Activated CD8-positive, alpha-beta T cell treated with anti-CD3 and anti-CD28 coated beads, Interleukin-2, amount 10 ng/mL, durations not matched to agents 7 days and 5 days (primary cell): ENCODE measurements at regions not wholly inside any gene's neighbourhood (a gene's known extent, or its start where the extent isn't known, plus 50 kb on each side); places are given as distances from the start of the nearest gene placed in this dataset.

Experiments
- ATAC-seq: fragments of 150-1000 bp; cut with Tn5 transposase; one replicate; pipeline ENCODE4 v1.10.0; 2021; ENCODE audit warnings: moderate library complexity
- CTCF ChIA-PET: fragments of 350-600 bp; sonication (Branson Sonifier 250); formaldehyde crosslinking; loops from one replicate; lab custom pipeline; 2021; ENCODE audit warnings: antibody characterized with exemption; lab: Charles Lee
- POLR2A ChIA-PET: fragments of 350-600 bp; sonication (Branson Sonifier 250); formaldehyde crosslinking; loops from one replicate; lab custom pipeline; 2021; ENCODE audit warnings: antibody characterized with exemption; lab: Charles Lee
- DNase-seq: peaks from one replicate; pipeline ENCODE4 v3.0.0-alpha.2; 2020
- H3K27ac Mint-ChIP-seq: one replicate; pipeline ENCODE4 v1.8.0; 2021; ENCODE audit warnings: mild to moderate bottlenecking, mixed read lengths
- H3K27me3 Mint-ChIP-seq: one replicate; pipeline ENCODE4 v1.8.0; 2021; ENCODE audit warnings: low read depth, mixed read lengths
- H3K36me3 Mint-ChIP-seq: one replicate; pipeline ENCODE4 v1.8.0; 2021; ENCODE audit warnings: low read depth, mixed read lengths
- H3K4me1 Mint-ChIP-seq: one replicate; pipeline ENCODE4 v1.8.0; 2021; ENCODE audit warnings: low read depth, mixed read lengths
- H3K4me3 Mint-ChIP-seq: one replicate; pipeline ENCODE4 v1.8.0; 2021; ENCODE audit warnings: mild to moderate bottlenecking, mixed read lengths
- H3K9me3 Mint-ChIP-seq: one replicate; pipeline ENCODE4 v1.8.0; 2022; ENCODE audit warnings: mixed read lengths; ENCODE audit not compliant: insufficient read depth

- Mint-ChIP-seq H3K4me3 (no peak overlapping the region), H3K27ac (no peak overlapping the region), H3K4me1 (no peaks in the 10 kb centered on the region), H3K27me3 (peaks cover 11% of the 10 kb centered on the region), H3K9me3 (no peaks in the 10 kb centered on the region), H3K36me3 (no peaks in the 10 kb centered on the region)
- ATAC-seq (no peak), DNase-seq (no peak)
- ChIA-PET POLR2A (no interaction called here), CTCF (interaction anchor here (0.8 kb wide), 1 partner anchor 9 kb away, joined by 3 read pairs; no protein-coding TSS in a partner anchor)
These were observed 105.8 kb upstream of the TWIST2 start for GRCh38 chr2:238742066-238742465.

DNA sequence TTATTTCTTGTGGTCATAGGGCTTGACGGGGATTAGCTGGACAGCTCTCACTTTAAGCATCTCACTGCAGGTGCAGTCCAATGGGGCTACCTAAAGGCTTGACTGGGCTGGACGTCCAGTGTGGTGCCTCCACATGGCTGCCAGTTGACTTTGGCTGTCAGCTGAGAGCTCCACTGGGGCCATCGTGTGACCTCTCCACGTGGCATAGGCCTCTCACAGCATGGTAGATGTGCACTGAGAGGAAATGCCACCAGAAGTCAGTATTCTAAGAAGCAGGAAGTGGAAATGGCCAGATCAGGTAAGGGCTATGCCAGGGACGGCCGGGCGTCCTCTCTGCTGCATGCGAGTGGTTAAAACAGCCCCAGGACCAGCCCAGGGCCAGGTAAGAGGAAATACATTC is 105.2 kb upstream of the TWIST2 start:
- H3K27ac Mint-ChIP-seq, result no peak overlapping the region
- H3K27me3 Mint-ChIP-seq, result peaks cover 6% of the 10 kb centered on the region
- no peaks in the 10 kb centered on the region for H3K9me3 Mint-ChIP-seq
- ATAC-seq, result no peak
- ChIA-PET CTCF (interaction anchor here (0.8 kb wide), 1 partner anchor 9 kb away, joined by 3 read pairs; no protein-coding TSS in a partner anchor), POLR2A (no interaction called here)
- H3K36me3 Mint-ChIP-seq, result no peaks in the 10 kb centered on the region
- no peaks in the 10 kb centered on the region for H3K4me1 Mint-ChIP-seq
- DNase-seq, result no peak
- H3K4me3 Mint-ChIP-seq, result no peak overlapping the region

- POLR2A ChIA-PET, result no interaction called here
- Mint-ChIP-seq H3K27me3 (peaks cover 5% of the 10 kb centered on the region), H3K36me3 (no peaks in the 10 kb centered on the region), H3K9me3 (no peaks in the 10 kb centered on the region), H3K4me1 (no peaks in the 10 kb centered on the region), H3K27ac (no peak overlapping the region), H3K4me3 (no peak overlapping the region)
- DNase-seq, result no peak
- no peak for ATAC-seq
- CTCF ChIA-PET, result no interaction called here
These were observed 104.4 kb upstream of the TWIST2 start for GRCh38 chr2:238743243-238744065.

DNA sequence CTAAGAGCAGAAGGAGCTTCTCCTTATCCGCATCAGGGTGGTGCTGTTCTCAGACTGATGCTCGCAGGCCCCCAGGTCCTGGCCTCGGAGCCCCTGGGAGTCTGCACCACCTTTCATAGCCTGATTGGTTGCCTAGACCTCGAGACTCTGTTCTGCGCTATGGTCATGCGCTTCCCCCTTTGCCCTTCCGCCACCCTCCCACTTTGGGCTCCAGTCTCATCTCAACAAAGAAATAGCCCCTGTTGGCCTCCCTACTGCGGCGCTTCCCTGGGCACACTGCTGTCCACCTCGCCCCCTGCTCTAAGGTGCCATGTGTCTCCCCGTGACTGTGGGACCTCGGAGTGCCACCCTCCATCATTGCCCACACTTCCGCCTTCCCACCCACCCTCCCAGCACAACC is 102.9 kb upstream of the TWIST2 start:
- ATAC-seq, result no peak
- CTCF ChIA-PET, result no interaction called here

DNA sequence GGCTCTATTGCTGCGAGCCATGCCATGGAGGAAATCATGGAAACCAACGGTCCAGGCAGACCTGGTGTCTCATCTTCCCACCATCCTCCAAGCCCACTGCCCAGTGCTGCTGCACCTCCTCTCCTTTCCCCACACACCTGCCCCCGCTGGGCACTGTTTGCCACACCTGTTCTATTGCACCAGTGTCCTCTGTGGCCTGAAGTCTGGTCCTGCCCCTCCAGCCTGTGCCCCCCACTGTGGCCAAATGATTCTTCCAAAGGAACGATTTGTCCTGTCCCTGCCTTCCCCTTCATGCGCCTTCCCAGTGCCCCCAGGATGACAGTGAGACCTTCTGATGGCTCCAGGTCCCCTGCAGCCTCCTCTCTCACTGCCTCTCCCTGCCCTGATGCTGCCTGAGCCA is 101.9 kb upstream of the TWIST2 start:
- ChIA-PET POLR2A (no interaction called here), CTCF (no interaction called here)
- Mint-ChIP-seq H3K4me1 (no peaks in the 10 kb centered on the region), H3K9me3 (no peaks in the 10 kb centered on the region), H3K36me3 (no peaks in the 10 kb centered on the region), H3K27ac (no peak overlapping the region), H3K27me3 (peaks cover 5% of the 10 kb centered on the region), H3K4me3 (no peak overlapping the region)
- DNase-seq, result no peak
- no peak for ATAC-seq

More for the DNA sequence above, 102.9 kb upstream of the TWIST2 start:
- H3K27me3 Mint-ChIP-seq, result peaks cover 5% of the 10 kb centered on the region
- no peaks in the 10 kb centered on the region for H3K9me3 Mint-ChIP-seq
- no peaks in the 10 kb centered on the region for H3K4me1 Mint-ChIP-seq
- no peak overlapping the region for H3K27ac Mint-ChIP-seq
- no peaks in the 10 kb centered on the region for H3K36me3 Mint-ChIP-seq
- H3K4me3 Mint-ChIP-seq, result no peak overlapping the region
- DNase-seq, result no peak
- POLR2A ChIA-PET, result no interaction called here

- Mint-ChIP-seq H3K36me3 (no peaks in the 10 kb centered on the region), H3K27me3 (peaks cover 5% of the 10 kb centered on the region), H3K4me1 (no peaks in the 10 kb centered on the region), H3K4me3 (no peak overlapping the region), H3K27ac (no peak overlapping the region), H3K9me3 (no peaks in the 10 kb centered on the region)
- no peak for ATAC-seq
- POLR2A ChIA-PET, result no interaction called here
- CTCF ChIA-PET, result no interaction called here
- DNase-seq, result no peak
These were observed 100.8 kb upstream of the TWIST2 start for GRCh38 chr2:238747114-238747513.

GRCh38 chr2:238747557-238747956 is 100.3 kb upstream of the TWIST2 start:
- H3K27ac Mint-ChIP-seq, result no peak overlapping the region
- ChIA-PET CTCF (no interaction called here), POLR2A (no interaction called here)
- no peak overlapping the region for H3K4me3 Mint-ChIP-seq
- H3K36me3 Mint-ChIP-seq, result no peaks in the 10 kb centered on the region
- peaks cover 5% of the 10 kb centered on the region for H3K27me3 Mint-ChIP-seq
- H3K9me3 Mint-ChIP-seq, result no peaks in the 10 kb centered on the region
- no peak for ATAC-seq
- H3K4me1 Mint-ChIP-seq, result no peaks in the 10 kb centered on the region
- DNase-seq, result no peak

DNA sequence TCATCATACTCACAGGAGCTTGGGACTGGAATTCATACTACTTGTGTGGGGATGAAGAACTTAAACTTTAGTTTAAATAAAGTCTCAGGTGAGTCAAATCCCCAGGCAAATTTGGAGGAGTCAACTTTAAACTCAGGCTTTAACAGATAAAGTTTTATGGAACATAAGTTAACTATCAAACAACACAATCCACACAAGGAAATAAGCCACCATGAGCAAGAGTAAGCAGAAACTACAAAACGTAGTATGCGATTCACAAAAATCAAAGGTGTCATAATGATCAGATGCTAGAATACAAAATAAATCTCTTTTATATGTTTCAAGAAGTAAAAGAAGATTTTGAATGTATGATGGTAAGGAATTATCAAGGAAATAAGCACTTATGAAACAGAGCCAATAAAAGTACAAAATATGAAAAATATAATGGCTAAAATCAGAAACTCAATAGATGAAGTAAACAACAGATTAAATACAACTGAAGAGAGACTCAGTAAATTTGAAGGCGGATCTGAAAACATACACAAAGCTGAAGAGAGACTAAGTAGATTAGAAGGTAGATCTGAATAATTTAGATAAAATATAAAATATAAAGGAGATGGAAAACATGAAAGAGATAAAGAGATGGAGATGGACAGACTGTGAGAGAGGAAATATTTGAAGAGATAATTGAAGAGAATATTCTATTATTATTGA is 97.5 kb upstream of the TWIST2 start:
- H3K4me3 Mint-ChIP-seq, result no peak overlapping the region
- ATAC-seq, result no peak
- DNase-seq, result no peak
- no peaks in the 10 kb centered on the region for H3K36me3 Mint-ChIP-seq
- ChIA-PET CTCF (no interaction called here), POLR2A (no interaction called here)
- H3K27ac Mint-ChIP-seq, result no peak overlapping the region
- no peaks in the 10 kb centered on the region for H3K9me3 Mint-ChIP-seq
- no peaks in the 10 kb centered on the region for H3K4me1 Mint-ChIP-seq
- no peaks in the 10 kb centered on the region for H3K27me3 Mint-ChIP-seq

DNA sequence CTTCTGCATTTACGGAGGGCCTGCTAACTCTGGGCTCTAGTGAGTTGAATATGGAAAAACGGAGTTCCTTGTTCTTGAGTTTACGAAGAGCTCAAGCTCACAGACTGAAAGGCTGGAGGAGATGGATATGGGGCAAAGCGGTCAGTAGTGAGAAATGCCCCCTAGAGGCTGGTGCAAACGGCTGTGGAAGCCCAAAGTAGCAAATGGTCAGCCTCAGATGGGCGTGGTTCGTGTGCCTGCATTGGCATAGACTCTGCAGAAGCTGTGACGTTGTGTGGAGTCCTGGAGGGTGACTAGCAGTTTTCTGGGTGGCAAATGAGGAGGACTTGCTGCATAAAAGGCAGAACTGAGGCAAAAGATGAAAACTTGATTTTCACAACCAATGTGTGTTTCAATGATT is 93.6 kb upstream of the TWIST2 start:
- H3K27me3 Mint-ChIP-seq, result no peaks in the 10 kb centered on the region
- no peak overlapping the region for H3K4me3 Mint-ChIP-seq
- DNase-seq (no peak), ATAC-seq (no peak)
- ChIA-PET CTCF (no interaction called here), POLR2A (no interaction called here)
- H3K4me1 Mint-ChIP-seq, result no peaks in the 10 kb centered on the region
- H3K36me3 Mint-ChIP-seq, result no peaks in the 10 kb centered on the region
- no peak overlapping the region for H3K27ac Mint-ChIP-seq
- no peaks in the 10 kb centered on the region for H3K9me3 Mint-ChIP-seq

DNA sequence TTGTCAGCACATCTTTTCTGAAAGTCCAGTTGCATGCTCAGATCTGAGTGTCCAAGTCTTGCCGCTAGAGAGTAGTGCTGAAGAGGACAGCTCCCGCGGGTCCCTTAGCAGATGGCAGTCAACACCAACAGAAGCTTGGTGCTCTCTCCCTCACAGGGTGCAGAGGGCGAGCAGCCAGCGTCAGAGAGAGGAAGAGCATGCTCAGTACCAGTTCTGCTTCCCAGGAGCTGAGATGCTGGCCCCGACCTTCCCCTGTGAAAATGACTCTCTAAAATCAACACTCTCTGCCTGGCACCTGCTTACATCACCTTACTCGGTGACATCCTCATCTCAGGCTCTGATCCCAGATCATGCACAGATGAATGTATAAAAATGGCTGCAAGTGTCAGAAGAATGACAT is 86.0 kb upstream of the TWIST2 start:
- DNase-seq (peak; percentile 23), ATAC-seq (no peak)
- Mint-ChIP-seq H3K27me3 (peaks cover 5% of the 10 kb centered on the region), H3K36me3 (no peaks in the 10 kb centered on the region), H3K27ac (no peak overlapping the region), H3K9me3 (no peaks in the 10 kb centered on the region), H3K4me3 (no peak overlapping the region), H3K4me1 (no peaks in the 10 kb centered on the region)
- CTCF ChIA-PET, result no interaction called here
- POLR2A ChIA-PET, result no interaction called here

DNA sequence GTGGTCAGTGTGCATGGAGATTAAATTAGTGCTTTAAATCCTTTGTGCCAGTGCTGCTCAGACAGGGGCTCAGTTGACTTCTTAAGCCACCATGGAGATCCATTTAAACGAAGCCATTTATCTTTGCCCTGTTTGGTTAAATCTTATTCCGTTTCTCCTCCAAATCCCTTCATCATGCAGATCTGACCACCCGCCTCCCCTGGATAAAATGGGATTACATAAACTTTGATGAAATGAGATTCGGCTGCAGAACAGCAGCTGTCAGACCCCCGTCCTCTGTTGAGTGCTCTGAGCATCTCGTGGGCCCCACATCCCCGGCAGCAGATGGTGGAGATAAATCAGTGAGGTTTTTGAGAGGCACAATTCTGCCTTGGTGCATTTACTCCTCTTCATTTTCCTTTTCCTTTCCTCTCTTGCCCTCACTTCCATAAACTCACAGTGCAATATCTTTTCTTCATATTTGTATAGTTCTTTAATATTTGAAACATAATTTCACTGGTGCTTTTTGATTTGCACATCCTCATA is 84.4 kb upstream of the TWIST2 start:
- H3K4me1 Mint-ChIP-seq, result no peaks in the 10 kb centered on the region
- H3K27me3 Mint-ChIP-seq, result peaks cover 5% of the 10 kb centered on the region
- ChIA-PET POLR2A (no interaction called here), CTCF (no interaction called here)
- no peaks in the 10 kb centered on the region for H3K36me3 Mint-ChIP-seq
- H3K9me3 Mint-ChIP-seq, result no peaks in the 10 kb centered on the region
- no peak overlapping the region for H3K4me3 Mint-ChIP-seq
- ATAC-seq (no peak), DNase-seq (no peak)
- H3K27ac Mint-ChIP-seq, result no peak overlapping the region

- ATAC-seq (no peak), DNase-seq (no peak)
- Mint-ChIP-seq H3K4me3 (no peak overlapping the region), H3K36me3 (no peaks in the 10 kb centered on the region), H3K4me1 (no peaks in the 10 kb centered on the region), H3K9me3 (no peaks in the 10 kb centered on the region), H3K27me3 (peaks cover 5% of the 10 kb centered on the region), H3K27ac (no peak overlapping the region)
- POLR2A ChIA-PET, result no interaction called here
- CTCF ChIA-PET, result no interaction called here
These were observed 82.3 kb upstream of the TWIST2 start for GRCh38 chr2:238765590-238765989.
